HCT116 (cell line): ENCODE measurements at regions not wholly inside any gene's neighbourhood (a gene's known extent, or its start where the extent isn't known, plus 50 kb on each side); places are given as distances from the start of the nearest gene placed in this dataset.

ENCODE experiments used
- ATAC-seq: fragments of 200-7000 bp; cut with Tn5 transposase; 2 replicates; pipeline ENCODE4 v1.9.1; 2020; ENCODE audit warnings: mild to moderate bottlenecking, moderate library complexity
- BruUV-seq: library from RNA; stranded (reverse); fragments of 400-500 nt; replicated peaks from 2 replicates; lab custom pipeline; 2021; lab: Mats Ljungman, UMichigan
- CTCF ChIA-PET: fragments of 300-600 bp; sonication (Branson Sonifier 250); formaldehyde crosslinking; loops from one replicate; lab custom pipeline; 2021; ENCODE audit warnings: antibody characterized with exemption; lab: Charles Lee
- POLR2A ChIA-PET: fragments of 300-600, 350-600 bp; sonication (Branson Sonifier 250); formaldehyde crosslinking; loops from one replicate; lab custom pipeline; 2021; ENCODE audit warnings: antibody characterized with exemption; lab: Charles Lee
- RAD21 ChIA-PET, 2 experiments: fragments of 300-600 bp; sonication (Branson Sonifier 250); formaldehyde crosslinking; loops; one replicate each; lab custom pipeline; 2023; ENCODE audit warnings: low total read pairs in 2 of 2; ENCODE audit not compliant: uncharacterized antibody in 2 of 2, unreplicated experiment in 2 of 2, low non-redundant PET in 1 of 2; lab: Charles Lee
- DNase-seq: peaks from one replicate; pipeline ENCODE4 v3.0.0-alpha.2; 2010; ENCODE audit warnings: low read depth, low spot score
- H2AFZ ChIP-seq: fragments of 200-600 bp; shearing (Covaris generic), sonication (generic); 2 replicates; pipeline ENCODE4 v1.6.1; 2017; ENCODE audit warnings: low read depth, mixed run types, mixed read lengths, antibody characterized with exemption, low read length; ENCODE audit not compliant: poor library complexity, severe bottlenecking
- H3K27ac ChIP-seq: 2 replicates; pipeline ENCODE4 v1.5.1; 2012; ENCODE audit warnings: low read depth, low read length
- H3K27me3 ChIP-seq: fragments of 200-600 bp; sonication (generic); 2 replicates; pipeline ENCODE4 v1.6.1; 2016; ENCODE audit warnings: mixed run types, low read length, mixed read lengths; ENCODE audit not compliant: insufficient read depth
- H3K36me3 ChIP-seq, 2 experiments: fragments of 200-500 bp in 1 of 2; fragments of 200-600 bp in 1 of 2; sonication (Bioruptor generic) in 1 of 2; sonication (generic) in 1 of 2; 2 replicates each; pipeline versions ENCODE4 v1.5.1 to v1.6.1; 2014 to 2016; ENCODE audit warnings: low read length in 2 of 2, inconsistent platforms in 1 of 2, mixed read lengths in 1 of 2, mixed run types in 1 of 2; ENCODE audit not compliant: insufficient read depth in 2 of 2, control insufficient read depth in 1 of 2
- H3K4me1 ChIP-seq, 2 experiments: fragments of 200-600 bp in 1 of 2; sonication (generic) in 1 of 2; 2 replicates each; pipeline versions ENCODE4 v1.5.1 to v1.6.1; 2012 to 2017; ENCODE audit warnings: low read length in 2 of 2, inconsistent platforms in 1 of 2, mild to moderate bottlenecking in 1 of 2, mixed read lengths in 1 of 2, mixed run types in 1 of 2, moderate library complexity in 1 of 2; ENCODE audit not compliant: insufficient read depth in 2 of 2, control insufficient read depth in 1 of 2
- H3K4me2 ChIP-seq: fragments of 200-600 bp; sonication (generic); 2 replicates; pipeline ENCODE4 v1.6.1; 2017; ENCODE audit warnings: mixed run types, low read length, mixed read lengths
- H3K4me3 ChIP-seq, 2 experiments: fragments of 200-600 bp in 1 of 2; sonication (generic) in 1 of 2; replicated peaks in 1 of 2; 2 replicates each; pipeline ENCODE4 v1.5.1; 2011 to 2016; ENCODE audit warnings: low read length in 2 of 2, control low read depth in 1 of 2, low read depth in 1 of 2, mild to moderate bottlenecking in 1 of 2, mixed read lengths in 1 of 2, mixed run types in 1 of 2
- H3K79me2 ChIP-seq: fragments of 200-600 bp; sonication (generic); 2 replicates; pipeline ENCODE4 v1.6.1; 2017; ENCODE audit warnings: mild to moderate bottlenecking, mixed run types, low read length, moderate library complexity, mixed read lengths; ENCODE audit not compliant: insufficient read depth
- H3K9ac ChIP-seq: fragments of 200-600 bp; sonication (generic); 2 replicates; pipeline ENCODE4 v1.6.1; 2016; ENCODE audit warnings: low read length, mixed read lengths
- H3K9me2 ChIP-seq: fragments of 200-600 bp; sonication (generic), shearing (Covaris generic); 2 replicates; pipeline ENCODE4 v1.6.1; 2017; ENCODE audit warnings: mixed run types, mild to moderate bottlenecking, moderate library complexity; ENCODE audit not compliant: insufficient read depth
- H3K9me3 ChIP-seq, 2 experiments: fragments of 200-500 bp in 1 of 2; fragments of 200-600 bp in 1 of 2; sonication (Bioruptor generic) in 1 of 2; sonication (generic) in 1 of 2; 2 replicates each; pipeline ENCODE4 v1.6.1; 2014 to 2017; ENCODE audit warnings: low read length in 2 of 2, mixed read lengths in 2 of 2, inconsistent platforms in 1 of 2, low read depth in 1 of 2, mild to moderate bottlenecking in 1 of 2, mixed run types in 1 of 2, moderate library complexity in 1 of 2; ENCODE audit not compliant: control insufficient read depth in 1 of 2, insufficient read depth in 1 of 2
- H4K20me1 ChIP-seq: fragments of 200-600 bp; sonication (generic), shearing (Covaris generic); 2 replicates; pipeline ENCODE4 v1.6.1; 2017; ENCODE audit warnings: mixed run types, mild to moderate bottlenecking, moderate library complexity; ENCODE audit not compliant: insufficient read depth
- ATF3 ChIP-seq: IDR thresholded peaks from 2 replicates; pipeline ENCODE4 v1.6.1; 2012
- CEBPB ChIP-seq: IDR thresholded peaks from 2 replicates; pipeline ENCODE4 v1.6.1; 2012; ENCODE audit warnings: low read depth
- ELF1 ChIP-seq: IDR thresholded peaks from 2 replicates; pipeline ENCODE4 v1.6.1; 2012; ENCODE audit warnings: low read depth, borderline replicate concordance
- POLR2A ChIP-seq: IDR thresholded peaks from 2 replicates; pipeline ENCODE4 v1.7.0; 2011; ENCODE audit warnings: borderline replicate concordance; ENCODE audit not compliant: insufficient read depth, insufficient read length; ENCODE audit errors: extremely low read depth
- POLR2AphosphoS5 ChIP-seq: IDR thresholded peaks from 2 replicates; pipeline ENCODE4 v1.6.1; 2011; ENCODE audit warnings: mild to moderate bottlenecking, low read depth, low read length, moderate library complexity
- RAD21 ChIP-seq: IDR thresholded peaks from 2 replicates; pipeline ENCODE4 v1.6.1; 2012; ENCODE audit warnings: low read depth, mild to moderate bottlenecking
- REST ChIP-seq: IDR thresholded peaks from 2 replicates; pipeline ENCODE4 v1.6.1; 2012; ENCODE audit warnings: low read depth
- SIN3A ChIP-seq: IDR thresholded peaks from 2 replicates; pipeline ENCODE4 v1.6.1; 2012; ENCODE audit warnings: low read depth
- SP1 ChIP-seq: IDR thresholded peaks from 2 replicates; pipeline ENCODE4 v1.6.1; 2012; ENCODE audit warnings: low read depth
- SRF ChIP-seq: IDR thresholded peaks from 2 replicates; pipeline ENCODE4 v1.6.1; 2012; ENCODE audit warnings: low read depth
- TCF7L2 ChIP-seq: IDR thresholded peaks from 2 replicates; pipeline ENCODE4 v1.7.0; 2011; ENCODE audit warnings: borderline replicate concordance, inconsistent platforms; ENCODE audit not compliant: insufficient read depth, insufficient read length; ENCODE audit errors: extremely low read depth
- ZBTB33 ChIP-seq: IDR thresholded peaks from 2 replicates; pipeline ENCODE4 v1.6.1; 2011; ENCODE audit warnings: mild to moderate bottlenecking, low read length, moderate library complexity; ENCODE audit not compliant: insufficient replicate concordance; ENCODE audit errors: extremely low read depth
- intact Hi-C: fragments of 100-400 bp; cut with micrococcal nuclease; formaldehyde crosslinking; loops from 2 replicates; pipeline ENCODE4 v1.10.0; 2022

GRCh38 chr15:94610485-94610884 lies 379.1 kb downstream of the MCTP2 start (continued):
- no peak for TF ChIP-seq ZBTB33

- Histone ChIP-seq H3K27me3 (peaks cover 12% of the 10 kb centered on the region), H3K27ac (no peak overlapping the region), H3K9me2 (no peaks in the 10 kb centered on the region), H3K36me3 (no peaks in the 10 kb centered on the region), H3K9me3 (no peaks in the 10 kb centered on the region), H3K79me2 (no peaks in the 10 kb centered on the region), H4K20me1 (no peaks in the 10 kb centered on the region), H3K4me2 (no peak overlapping the region), H2AFZ (no peak overlapping the region), H3K4me1 (no peaks in the 10 kb centered on the region), H3K9ac (no peak overlapping the region), H3K4me3 (no peak overlapping the region)
- ChIA-PET CTCF (no interaction called here), RAD21 (no interaction called here), POLR2A (no interaction called here)
- intact Hi-C loops, result no loop called here
- DNase-seq, result no peak
- no TSS peak for BruUV-seq
- TF ChIP-seq SIN3A (no peak), RAD21 (no peak), SP1 (no peak), CEBPB (no peak), REST (no peak), TCF7L2 (no peak), POLR2A (no peak), POLR2AphosphoS5 (no peak), ZBTB33 (no peak), ATF3 (no peak), SRF (no peak), ELF1 (no peak)
- no peak for ATAC-seq
These were observed 380.3 kb downstream of the MCTP2 start for GRCh38 chr15:94611656-94612055.
